HCT116 (cell line): ENCODE measurements at regions not wholly inside any gene's neighbourhood (a gene's known extent, or its start where the extent isn't known, plus 50 kb on each side); places are given as distances from the start of the nearest gene placed in this dataset.

Source experiments
- ATAC-seq: fragments of 200-7000 bp; cut with Tn5 transposase; 2 replicates; pipeline ENCODE4 v1.9.1; 2020; ENCODE audit warnings: mild to moderate bottlenecking, moderate library complexity
- BruUV-seq: library from RNA; stranded (reverse); fragments of 400-500 nt; replicated peaks from 2 replicates; lab custom pipeline; 2021; lab: Mats Ljungman, UMichigan
- CTCF ChIA-PET: fragments of 300-600 bp; sonication (Branson Sonifier 250); formaldehyde crosslinking; loops from one replicate; lab custom pipeline; 2021; ENCODE audit warnings: antibody characterized with exemption; lab: Charles Lee
- POLR2A ChIA-PET: fragments of 300-600, 350-600 bp; sonication (Branson Sonifier 250); formaldehyde crosslinking; loops from one replicate; lab custom pipeline; 2021; ENCODE audit warnings: antibody characterized with exemption; lab: Charles Lee
- RAD21 ChIA-PET, 2 experiments: fragments of 300-600 bp; sonication (Branson Sonifier 250); formaldehyde crosslinking; loops; one replicate each; lab custom pipeline; 2023; ENCODE audit warnings: low total read pairs in 2 of 2; ENCODE audit not compliant: uncharacterized antibody in 2 of 2, unreplicated experiment in 2 of 2, low non-redundant PET in 1 of 2; lab: Charles Lee
- DNase-seq: peaks from one replicate; pipeline ENCODE4 v3.0.0-alpha.2; 2010; ENCODE audit warnings: low read depth, low spot score
- H2AFZ ChIP-seq: fragments of 200-600 bp; shearing (Covaris generic), sonication (generic); 2 replicates; pipeline ENCODE4 v1.6.1; 2017; ENCODE audit warnings: low read depth, mixed run types, mixed read lengths, antibody characterized with exemption, low read length; ENCODE audit not compliant: poor library complexity, severe bottlenecking
- H3K27ac ChIP-seq: 2 replicates; pipeline ENCODE4 v1.5.1; 2012; ENCODE audit warnings: low read depth, low read length
- H3K27me3 ChIP-seq: fragments of 200-600 bp; sonication (generic); 2 replicates; pipeline ENCODE4 v1.6.1; 2016; ENCODE audit warnings: mixed run types, low read length, mixed read lengths; ENCODE audit not compliant: insufficient read depth
- H3K36me3 ChIP-seq, 2 experiments: fragments of 200-500 bp in 1 of 2; fragments of 200-600 bp in 1 of 2; sonication (Bioruptor generic) in 1 of 2; sonication (generic) in 1 of 2; 2 replicates each; pipeline versions ENCODE4 v1.5.1 to v1.6.1; 2014 to 2016; ENCODE audit warnings: low read length in 2 of 2, inconsistent platforms in 1 of 2, mixed read lengths in 1 of 2, mixed run types in 1 of 2; ENCODE audit not compliant: insufficient read depth in 2 of 2, control insufficient read depth in 1 of 2
- H3K4me1 ChIP-seq, 2 experiments: fragments of 200-600 bp in 1 of 2; sonication (generic) in 1 of 2; 2 replicates each; pipeline versions ENCODE4 v1.5.1 to v1.6.1; 2012 to 2017; ENCODE audit warnings: low read length in 2 of 2, inconsistent platforms in 1 of 2, mild to moderate bottlenecking in 1 of 2, mixed read lengths in 1 of 2, mixed run types in 1 of 2, moderate library complexity in 1 of 2; ENCODE audit not compliant: insufficient read depth in 2 of 2, control insufficient read depth in 1 of 2
- H3K4me2 ChIP-seq: fragments of 200-600 bp; sonication (generic); 2 replicates; pipeline ENCODE4 v1.6.1; 2017; ENCODE audit warnings: mixed run types, low read length, mixed read lengths
- H3K4me3 ChIP-seq, 2 experiments: fragments of 200-600 bp in 1 of 2; sonication (generic) in 1 of 2; replicated peaks in 1 of 2; 2 replicates each; pipeline ENCODE4 v1.5.1; 2011 to 2016; ENCODE audit warnings: low read length in 2 of 2, control low read depth in 1 of 2, low read depth in 1 of 2, mild to moderate bottlenecking in 1 of 2, mixed read lengths in 1 of 2, mixed run types in 1 of 2
- H3K79me2 ChIP-seq: fragments of 200-600 bp; sonication (generic); 2 replicates; pipeline ENCODE4 v1.6.1; 2017; ENCODE audit warnings: mild to moderate bottlenecking, mixed run types, low read length, moderate library complexity, mixed read lengths; ENCODE audit not compliant: insufficient read depth
- H3K9ac ChIP-seq: fragments of 200-600 bp; sonication (generic); 2 replicates; pipeline ENCODE4 v1.6.1; 2016; ENCODE audit warnings: low read length, mixed read lengths
- H3K9me2 ChIP-seq: fragments of 200-600 bp; sonication (generic), shearing (Covaris generic); 2 replicates; pipeline ENCODE4 v1.6.1; 2017; ENCODE audit warnings: mixed run types, mild to moderate bottlenecking, moderate library complexity; ENCODE audit not compliant: insufficient read depth
- H3K9me3 ChIP-seq, 2 experiments: fragments of 200-500 bp in 1 of 2; fragments of 200-600 bp in 1 of 2; sonication (Bioruptor generic) in 1 of 2; sonication (generic) in 1 of 2; 2 replicates each; pipeline ENCODE4 v1.6.1; 2014 to 2017; ENCODE audit warnings: low read length in 2 of 2, mixed read lengths in 2 of 2, inconsistent platforms in 1 of 2, low read depth in 1 of 2, mild to moderate bottlenecking in 1 of 2, mixed run types in 1 of 2, moderate library complexity in 1 of 2; ENCODE audit not compliant: control insufficient read depth in 1 of 2, insufficient read depth in 1 of 2
- H4K20me1 ChIP-seq: fragments of 200-600 bp; sonication (generic), shearing (Covaris generic); 2 replicates; pipeline ENCODE4 v1.6.1; 2017; ENCODE audit warnings: mixed run types, mild to moderate bottlenecking, moderate library complexity; ENCODE audit not compliant: insufficient read depth
- ATF3 ChIP-seq: IDR thresholded peaks from 2 replicates; pipeline ENCODE4 v1.6.1; 2012
- CEBPB ChIP-seq: IDR thresholded peaks from 2 replicates; pipeline ENCODE4 v1.6.1; 2012; ENCODE audit warnings: low read depth
- CTCF ChIP-seq, 3 experiments: fragments of 200-600 bp in 1 of 3; sonication (generic) in 1 of 3; IDR thresholded peaks in 2 of 3; conservative IDR thresholded peaks in 1 of 3; 2 replicates each; pipeline ENCODE4 v1.5.1; 2012 to 2017; ENCODE audit warnings: low read depth in 2 of 3, low read length in 2 of 3, antibody characterized with exemption in 1 of 3, borderline replicate concordance in 1 of 3, control low read depth in 1 of 3, mild to moderate bottlenecking in 1 of 3, mixed read lengths in 1 of 3, mixed run types in 1 of 3, moderate library complexity in 1 of 3; ENCODE audit not compliant: insufficient read depth in 1 of 3
- EGR1 ChIP-seq: IDR thresholded peaks from 2 replicates; pipeline ENCODE4 v1.6.1; 2012; ENCODE audit warnings: low read depth
- ELF1 ChIP-seq: IDR thresholded peaks from 2 replicates; pipeline ENCODE4 v1.6.1; 2012; ENCODE audit warnings: low read depth, borderline replicate concordance
- EZH2 ChIP-seq: fragments of 200-600 bp; sonication (generic); IDR thresholded peaks from 2 replicates; pipeline ENCODE4 v1.6.1; 2017; ENCODE audit warnings: antibody characterized with exemption, mixed run types
- EZH2phosphoT487 ChIP-seq: fragments of 200-600 bp; IDR thresholded peaks from 2 replicates; pipeline ENCODE4 v1.6.1; 2018; ENCODE audit warnings: antibody characterized with exemption, borderline replicate concordance
- JUND ChIP-seq: IDR thresholded peaks from 2 replicates; pipeline ENCODE4 v1.6.1; 2012
- POLR2A ChIP-seq: IDR thresholded peaks from 2 replicates; pipeline ENCODE4 v1.7.0; 2011; ENCODE audit warnings: borderline replicate concordance; ENCODE audit not compliant: insufficient read depth, insufficient read length; ENCODE audit errors: extremely low read depth
- POLR2AphosphoS5 ChIP-seq: IDR thresholded peaks from 2 replicates; pipeline ENCODE4 v1.6.1; 2011; ENCODE audit warnings: mild to moderate bottlenecking, low read depth, low read length, moderate library complexity
- REST ChIP-seq: IDR thresholded peaks from 2 replicates; pipeline ENCODE4 v1.6.1; 2012; ENCODE audit warnings: low read depth
- SIN3A ChIP-seq: IDR thresholded peaks from 2 replicates; pipeline ENCODE4 v1.6.1; 2012; ENCODE audit warnings: low read depth
- SRF ChIP-seq: IDR thresholded peaks from 2 replicates; pipeline ENCODE4 v1.6.1; 2012; ENCODE audit warnings: low read depth
- TCF7L2 ChIP-seq: IDR thresholded peaks from 2 replicates; pipeline ENCODE4 v1.7.0; 2011; ENCODE audit warnings: borderline replicate concordance, inconsistent platforms; ENCODE audit not compliant: insufficient read depth, insufficient read length; ENCODE audit errors: extremely low read depth
- YY1 ChIP-seq: IDR thresholded peaks from 2 replicates; pipeline ENCODE4 v1.6.1; 2011; ENCODE audit warnings: low read length, low read depth, moderate library complexity, mild to moderate bottlenecking; ENCODE audit not compliant: insufficient replicate concordance; ENCODE audit errors: extremely low read depth
- ZBTB33 ChIP-seq: IDR thresholded peaks from 2 replicates; pipeline ENCODE4 v1.6.1; 2011; ENCODE audit warnings: mild to moderate bottlenecking, low read length, moderate library complexity; ENCODE audit not compliant: insufficient replicate concordance; ENCODE audit errors: extremely low read depth
- ZFX ChIP-seq: fragments of 450-650 bp; IDR thresholded peaks from 2 replicates; pipeline ENCODE4 v1.6.1; 2017
- ZNF274 ChIP-seq: fragments of 200-500 bp; sonication (Bioruptor generic); IDR thresholded peaks from 2 replicates; pipeline ENCODE4 v1.6.1; 2014; ENCODE audit warnings: mild to moderate bottlenecking, low read depth, low read length, inconsistent platforms
- intact Hi-C: fragments of 100-400 bp; cut with micrococcal nuclease; formaldehyde crosslinking; loops from 2 replicates; pipeline ENCODE4 v1.10.0; 2022

- TF ChIP-seq ZBTB33, result no peak
Measured at GRCh38 chr10:64385355-64385754, 864.2 kb downstream of the REEP3 start (continued).

- H3K36me3 ChIP-seq, result no peaks in the 10 kb centered on the region
- POLR2A ChIA-PET, result no interaction called here
- no peaks in the 10 kb centered on the region for H3K9me2 ChIP-seq
- H2AFZ ChIP-seq, result no peak overlapping the region
- intact Hi-C loops, result no loop called here
- no peak for ATAC-seq
- H3K27me3 ChIP-seq, result no peaks in the 10 kb centered on the region
- H3K4me2 ChIP-seq, result peak overlapping the region; percentile 18
- H3K27ac ChIP-seq, result no peak overlapping the region
- RAD21 ChIA-PET, result no interaction called here
- BruUV-seq, result no TSS peak
- CTCF ChIA-PET, result no interaction called here
- peaks cover 3 to 17% of the 10 kb centered on the region in 2 experiments for H3K4me1 ChIP-seq
- no peak for DNase-seq
- no peaks in the 10 kb centered on the region for H3K79me2 ChIP-seq
- no peaks in the 10 kb centered on the region for H3K9me3 ChIP-seq
- H3K9ac ChIP-seq, result no peak overlapping the region
- H4K20me1 ChIP-seq, result no peaks in the 10 kb centered on the region
- no peak overlapping the region for H3K4me3 ChIP-seq
- no peak for TF ChIP-seq POLR2AphosphoS5
- no peak for TF ChIP-seq EZH2
- no peak for TF ChIP-seq EGR1
- TF ChIP-seq ELF1, result no peak
- no peak for TF ChIP-seq POLR2A
- TF ChIP-seq ZNF274, result no peak
- no peak for TF ChIP-seq EZH2phosphoT487
- TF ChIP-seq SIN3A, result no peak
- no peak for TF ChIP-seq SRF
- no peak for TF ChIP-seq REST
- no peak for TF ChIP-seq CEBPB
- no peak for TF ChIP-seq ZFX
- TF ChIP-seq TCF7L2, result no peak
- TF ChIP-seq YY1, result no peak
- TF ChIP-seq ATF3, result no peak
- TF ChIP-seq CTCF (IDR thresholded peaks at IDR 0.05 in 2 of 3, conservative IDR thresholded peaks at IDR 0.05 in 1 of 3; ENCODE audit: borderline replicate concordance in 1 of 3, insufficient read depth in 1 of 3, low read depth in 2 of 3, low read length in 2 of 3), result no peak
- no peak for TF ChIP-seq JUND
Measured at GRCh38 chr10:64394744-64395143, 873.5 kb downstream of the REEP3 start.
